DND-41 (cell line): ENCODE measurements at regions not wholly inside any gene's neighbourhood (a gene's known extent, or its start where the extent isn't known, plus 50 kb on each side); places are given as distances from the start of the nearest gene placed in this dataset.

Source experiments
- EZH2 ChIP-seq: IDR thresholded peaks from 3 replicates; pipeline ENCODE4 v1.6.1; 2012; ENCODE audit warnings: borderline replicate concordance, low read depth, mild to moderate bottlenecking, moderate library complexity, low read length, inconsistent platforms; ENCODE audit not compliant: severe bottlenecking
- TF ChIP-seq, protein P1 (sequence below): IDR thresholded peaks from 2 replicates; pipeline ENCODE4 v1.5.1; 2012; ENCODE audit warnings: borderline replicate concordance, low read length, moderate library complexity, mild to moderate bottlenecking; ENCODE audit not compliant: poor library complexity, severe bottlenecking; ENCODE audit errors: extremely low read depth

DNA sequence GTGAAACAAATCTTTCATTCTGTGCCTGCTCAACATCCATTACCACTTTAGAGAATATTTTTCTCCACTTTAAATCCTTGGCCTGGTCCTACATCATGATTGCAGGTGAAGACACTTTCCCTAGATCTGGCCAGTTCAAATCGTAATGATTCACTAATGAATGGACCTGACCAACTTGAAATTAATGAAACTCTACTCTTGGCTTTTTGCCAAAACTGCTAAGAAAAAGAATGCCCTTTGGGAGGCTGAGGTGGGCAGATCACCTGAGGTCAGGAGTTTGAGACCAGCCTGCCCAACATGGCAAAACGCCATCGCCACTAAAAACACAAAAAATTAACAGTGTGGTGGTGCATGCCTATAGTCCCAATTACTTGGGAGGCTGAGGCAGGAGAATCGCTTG lies 1082.6 kb upstream of the LCORL start:
- TF ChIP-seq, protein P1, sequence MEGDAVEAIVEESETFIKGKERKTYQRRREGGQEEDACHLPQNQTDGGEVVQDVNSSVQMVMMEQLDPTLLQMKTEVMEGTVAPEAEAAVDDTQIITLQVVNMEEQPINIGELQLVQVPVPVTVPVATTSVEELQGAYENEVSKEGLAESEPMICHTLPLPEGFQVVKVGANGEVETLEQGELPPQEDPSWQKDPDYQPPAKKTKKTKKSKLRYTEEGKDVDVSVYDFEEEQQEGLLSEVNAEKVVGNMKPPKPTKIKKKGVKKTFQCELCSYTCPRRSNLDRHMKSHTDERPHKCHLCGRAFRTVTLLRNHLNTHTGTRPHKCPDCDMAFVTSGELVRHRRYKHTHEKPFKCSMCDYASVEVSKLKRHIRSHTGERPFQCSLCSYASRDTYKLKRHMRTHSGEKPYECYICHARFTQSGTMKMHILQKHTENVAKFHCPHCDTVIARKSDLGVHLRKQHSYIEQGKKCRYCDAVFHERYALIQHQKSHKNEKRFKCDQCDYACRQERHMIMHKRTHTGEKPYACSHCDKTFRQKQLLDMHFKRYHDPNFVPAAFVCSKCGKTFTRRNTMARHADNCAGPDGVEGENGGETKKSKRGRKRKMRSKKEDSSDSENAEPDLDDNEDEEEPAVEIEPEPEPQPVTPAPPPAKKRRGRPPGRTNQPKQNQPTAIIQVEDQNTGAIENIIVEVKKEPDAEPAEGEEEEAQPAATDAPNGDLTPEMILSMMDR: no peak
- no peak for TF ChIP-seq EZH2
